ENCODE measurements at regions not wholly inside any gene's neighbourhood (a gene's known extent, or its start where the extent isn't known, plus 50 kb on each side); places are given as distances from the start of the nearest gene placed in this dataset.
"Not testable (repeated sequence)": the region's sequence is repeated elsewhere in the genome, so short reads cannot be mapped to it uniquely, and the experiment has no call there.

- WGBS (ENCODE audit: low lambda C conversion rate, missing lambda C conversion rate), result 73% methylated on average over 2 of the region's 2 CpGs
- Histone ChIP-seq H3K27me3 (no peaks in the 10 kb centered on the region), H3K4me3 (no peak overlapping the region), H3K4me1 (ENCODE audit: insufficient read depth) (no peaks in the 10 kb centered on the region), H3K4me2 (no peak overlapping the region), H3K36me3 (replicated peaks; ENCODE audit: insufficient read depth, low read depth) (no peaks in the 10 kb centered on the region), H3K27ac (no peak overlapping the region), H3K79me2 (no peaks in the 10 kb centered on the region), H2AFZ (no peak overlapping the region), H4K20me1 (ENCODE audit: insufficient read depth, poor library complexity, severe bottlenecking) (no peaks in the 10 kb centered on the region), H3K9me2 (replicated peaks; ENCODE audit: insufficient read depth) (no peaks in the 10 kb centered on the region), H3K9me3 (ENCODE audit: low read depth) (no peaks in the 10 kb centered on the region)
- TF ChIP-seq EZH2phosphoT487 (IDR thresholded peaks at IDR 0.05; ENCODE audit: low read depth, severe bottlenecking, unreplicated experiment) (no peak), CTCF (IDR thresholded peaks at IDR 0.05; ENCODE audit: poor library complexity) (no peak), EZH2 (IDR thresholded peaks at IDR 0.05; ENCODE audit: borderline replicate concordance) (no peak)
- DNase-seq (ENCODE audit: low spot score), result no peak
These were observed 656.4 kb downstream of the MECOM start for GRCh38 chr3:169007145-169007544.

- 98% methylated on average over 5 of the region's 5 CpGs for WGBS (ENCODE audit: low lambda C conversion rate, missing lambda C conversion rate)
- not testable (repeated sequence) for DNase-seq (ENCODE audit: low spot score); H3K9me2 ChIP-seq (replicated peaks; ENCODE audit: insufficient read depth); H3K9me3 ChIP-seq (ENCODE audit: low read depth); H4K20me1 ChIP-seq (ENCODE audit: insufficient read depth, poor library complexity, severe bottlenecking); H3K27me3 ChIP-seq; H2AFZ ChIP-seq; H3K36me3 ChIP-seq (replicated peaks; ENCODE audit: insufficient read depth, low read depth); H3K4me2 ChIP-seq; H3K4me1 ChIP-seq (ENCODE audit: insufficient read depth); H3K79me2 ChIP-seq; H3K27ac ChIP-seq; H3K4me3 ChIP-seq
These were observed 657.1 kb downstream of the MECOM start for GRCh38 chr3:169006398-169006797.

GRCh38 chr3:169002689-169003088 lies 660.8 kb downstream of the MECOM start:
- Histone ChIP-seq H4K20me1 (ENCODE audit: insufficient read depth, poor library complexity, severe bottlenecking) (no peaks in the 10 kb centered on the region), H3K36me3 (replicated peaks; ENCODE audit: insufficient read depth, low read depth) (no peaks in the 10 kb centered on the region), H3K4me3 (no peak overlapping the region), H3K9me3 (ENCODE audit: low read depth) (no peaks in the 10 kb centered on the region), H3K27me3 (no peaks in the 10 kb centered on the region), H3K4me2 (no peak overlapping the region), H2AFZ (no peak overlapping the region), H3K4me1 (ENCODE audit: insufficient read depth) (no peaks in the 10 kb centered on the region), H3K9me2 (replicated peaks; ENCODE audit: insufficient read depth) (no peaks in the 10 kb centered on the region), H3K27ac (no peak overlapping the region), H3K79me2 (no peaks in the 10 kb centered on the region)
- DNase-seq (ENCODE audit: low spot score), result no peak
- TF ChIP-seq EZH2 (IDR thresholded peaks at IDR 0.05; ENCODE audit: borderline replicate concordance) (no peak), CTCF (IDR thresholded peaks at IDR 0.05; ENCODE audit: poor library complexity) (no peak), EZH2phosphoT487 (IDR thresholded peaks at IDR 0.05; ENCODE audit: low read depth, severe bottlenecking, unreplicated experiment) (no peak)

GRCh38 chr3:168998792-168999191 lies 664.7 kb downstream of the MECOM start:
- Histone ChIP-seq H4K20me1 (ENCODE audit: insufficient read depth, poor library complexity, severe bottlenecking) (no peaks in the 10 kb centered on the region), H3K4me3 (no peak overlapping the region), H3K27me3 (no peaks in the 10 kb centered on the region), H3K9me3 (ENCODE audit: low read depth) (no peaks in the 10 kb centered on the region), H3K27ac (no peak overlapping the region), H3K9me2 (replicated peaks; ENCODE audit: insufficient read depth) (no peaks in the 10 kb centered on the region), H3K79me2 (no peaks in the 10 kb centered on the region), H3K4me1 (ENCODE audit: insufficient read depth) (no peaks in the 10 kb centered on the region), H2AFZ (no peak overlapping the region), H3K36me3 (replicated peaks; ENCODE audit: insufficient read depth, low read depth) (no peaks in the 10 kb centered on the region), H3K4me2 (no peak overlapping the region)
- 82% methylated on average over 3 of the region's 3 CpGs for WGBS (ENCODE audit: low lambda C conversion rate, missing lambda C conversion rate)
- TF ChIP-seq EZH2 (IDR thresholded peaks at IDR 0.05; ENCODE audit: borderline replicate concordance) (no peak), EZH2phosphoT487 (IDR thresholded peaks at IDR 0.05; ENCODE audit: low read depth, severe bottlenecking, unreplicated experiment) (no peak), CTCF (IDR thresholded peaks at IDR 0.05; ENCODE audit: poor library complexity) (no peak)
- DNase-seq (ENCODE audit: low spot score), result no peak
